WI38 (cell line): ENCODE measurements at regions not wholly inside any gene's neighbourhood (a gene's known extent, or its start where the extent isn't known, plus 50 kb on each side); places are given as distances from the start of the nearest gene placed in this dataset.

Source experiments
- H3K4me3 ChIP-seq: 2 replicates; pipeline ENCODE4 v1.5.1; 2011; ENCODE audit warnings: low read depth, mild to moderate bottlenecking, control low read depth, low read length
- CTCF ChIP-seq: IDR thresholded peaks from 2 replicates; pipeline ENCODE4 v1.5.1; 2012; ENCODE audit warnings: low read depth, mild to moderate bottlenecking, control low read depth, low read length

GRCh38 chr22:27610863-27611786 lies 190.4 kb downstream of the MN1 start:
- no peak overlapping the region for H3K4me3 ChIP-seq
- no peak for TF ChIP-seq CTCF

- no peak for TF ChIP-seq CTCF
- H3K4me3 ChIP-seq, result no peak overlapping the region
These were observed 189.4 kb downstream of the MN1 start for GRCh38 chr22:27612115-27612514.

GRCh38 chr22:27613099-27614005 lies 188.2 kb downstream of the MN1 start:
- no peak overlapping the region for H3K4me3 ChIP-seq
- TF ChIP-seq CTCF, result no peak

DNA sequence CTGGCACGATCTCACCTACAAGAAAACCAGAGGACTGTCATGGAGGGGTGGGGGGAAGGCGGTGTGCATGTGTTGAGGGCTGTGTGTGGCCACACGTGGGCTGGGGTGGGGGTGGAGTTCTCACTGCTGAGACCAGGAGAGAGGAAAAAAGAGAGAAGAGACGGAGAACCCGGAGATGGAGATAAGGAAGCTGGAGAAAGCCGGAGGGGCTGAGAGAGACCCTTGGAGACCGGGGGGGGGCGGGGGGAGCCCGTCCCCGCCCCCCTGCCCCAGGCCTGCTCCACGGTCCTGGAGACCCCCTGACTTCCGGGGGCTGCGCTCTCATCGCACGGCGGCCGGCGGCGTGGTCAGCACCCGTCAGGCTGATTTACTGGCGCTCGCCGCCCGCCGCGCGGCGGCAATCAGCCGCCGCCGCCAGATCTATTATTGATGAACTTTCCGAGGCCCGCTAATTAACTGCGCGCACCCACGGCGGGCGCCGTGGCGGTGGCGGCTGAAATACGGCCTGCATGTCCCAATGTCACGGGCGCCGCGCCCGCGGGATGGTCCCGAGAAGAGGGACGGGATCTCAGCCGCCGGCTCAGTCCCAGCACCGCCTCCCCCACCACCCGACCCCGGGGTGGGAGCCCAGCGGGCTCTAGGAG lies 187.4 kb downstream of the MN1 start:
- TF ChIP-seq CTCF, result no peak
- no peak overlapping the region for H3K4me3 ChIP-seq

- TF ChIP-seq CTCF, result no peak
These were observed 186.9 kb downstream of the MN1 start for GRCh38 chr22:27614650-27615007.

GRCh38 chr22:27615408-27615807 lies 186.1 kb downstream of the MN1 start:
- no peak for TF ChIP-seq CTCF
- no peak overlapping the region for H3K4me3 ChIP-seq

More at GRCh38 chr22:27614650-27615007, 186.9 kb downstream of the MN1 start:
- no peak overlapping the region for H3K4me3 ChIP-seq

- no peak for TF ChIP-seq CTCF
- no peak overlapping the region for H3K4me3 ChIP-seq
These were observed 185.5 kb downstream of the MN1 start for GRCh38 chr22:27616033-27616432.
